Hepatocyte (in vitro differentiated cells): ENCODE measurements at regions not wholly inside any gene's neighbourhood (a gene's known extent, or its start where the extent isn't known, plus 50 kb on each side); places are given as distances from the start of the nearest gene placed in this dataset.

Experiments used
- CTCF ChIP-seq: fragments of 200-600 bp; sonication (generic); IDR thresholded peaks from 2 replicates; pipeline ENCODE4 v1.5.1; 2016; ENCODE audit warnings: antibody characterized with exemption, mild to moderate bottlenecking; ENCODE audit not compliant: poor library complexity
- EZH2 ChIP-seq: fragments of 200-600 bp; sonication (generic); IDR thresholded peaks from 2 replicates; pipeline ENCODE4 v1.6.1; 2016; ENCODE audit warnings: antibody characterized with exemption, mild to moderate bottlenecking, borderline replicate concordance

GRCh38 chrX:84724576-84724975, 222.3 kb upstream of the HDX start:
- TF ChIP-seq CTCF (no peak), EZH2 (no peak)
